HG03521 (cell line): ENCODE measurements at regions not wholly inside any gene's neighbourhood (a gene's known extent, or its start where the extent isn't known, plus 50 kb on each side); places are given as distances from the start of the nearest gene placed in this dataset.
"Not testable (repeated sequence)": the region's sequence is repeated elsewhere in the genome, so short reads cannot be mapped to it uniquely, and the experiment has no call there.

Source experiments
- ATAC-seq: cut with Tn5 transposase; IDR thresholded peaks from one replicate; pipeline ENCODE4 v1.9.1; 2021; ENCODE audit warnings: mild to moderate bottlenecking, moderate library complexity; ENCODE audit not compliant: unreplicated experiment

DNA sequence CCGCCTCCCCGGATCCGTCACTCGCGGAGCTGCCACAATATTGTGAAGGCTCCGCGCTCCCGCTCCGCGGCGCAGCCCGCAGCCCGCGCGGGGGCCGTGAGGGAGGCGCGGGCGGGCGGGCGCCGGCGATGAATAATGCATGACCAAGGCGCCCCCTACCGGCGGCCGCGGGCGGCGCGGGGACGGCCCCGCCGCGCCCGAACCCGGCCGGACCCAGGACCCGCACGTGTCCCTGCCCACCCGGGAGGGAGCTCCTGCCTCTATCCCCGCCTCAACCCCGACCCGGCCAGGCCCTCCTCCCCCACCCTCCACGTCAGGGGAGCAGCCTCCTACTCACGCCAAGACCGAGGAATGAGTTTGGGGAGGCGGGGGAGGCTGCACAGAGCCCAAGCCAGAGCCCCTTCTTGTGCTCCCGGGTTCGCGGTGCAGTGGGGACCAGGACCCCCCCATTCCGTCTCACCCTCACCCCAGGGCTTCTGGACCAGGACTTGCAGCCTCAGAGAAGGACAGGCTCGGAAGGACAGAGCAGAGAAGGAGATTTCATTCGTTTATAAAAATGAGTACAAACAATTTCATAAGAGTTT is 70.8 kb upstream of the CASZ1 start:
- no peak for ATAC-seq

DNA sequence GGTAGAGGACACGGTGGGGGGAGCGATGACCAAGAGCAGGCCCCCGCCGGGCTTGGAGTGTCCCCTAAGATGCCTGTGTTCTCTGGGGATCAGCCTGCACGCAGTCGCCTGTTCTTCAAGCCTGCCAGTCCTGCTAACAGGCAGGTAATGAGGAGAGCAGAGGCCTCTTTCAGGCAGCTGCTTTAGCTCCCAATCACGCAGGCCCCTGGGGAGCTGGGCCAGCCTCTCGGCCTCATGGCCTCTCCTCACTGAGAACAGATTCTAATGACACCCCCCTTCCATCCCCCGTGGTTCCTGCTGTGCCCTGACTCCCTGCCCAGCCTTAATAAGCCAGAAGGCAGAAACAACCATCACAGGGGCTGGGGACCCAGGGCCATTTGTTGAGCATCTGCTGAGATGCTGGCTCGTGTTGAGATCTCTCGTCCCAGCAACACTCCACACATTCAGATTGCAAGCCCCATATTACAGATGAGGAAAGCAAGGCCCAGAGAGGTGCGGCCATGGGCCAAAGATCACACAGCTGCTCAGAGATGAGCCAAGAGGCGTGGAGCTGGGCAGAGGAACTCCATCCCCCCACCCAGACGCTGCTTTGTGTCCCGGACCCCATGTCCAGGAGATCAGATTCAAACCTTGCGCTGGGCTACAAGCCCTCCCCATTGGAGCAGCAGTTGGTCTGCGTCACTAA is 71.6 kb upstream of the CASZ1 start:
- ATAC-seq, result no peak

DNA sequence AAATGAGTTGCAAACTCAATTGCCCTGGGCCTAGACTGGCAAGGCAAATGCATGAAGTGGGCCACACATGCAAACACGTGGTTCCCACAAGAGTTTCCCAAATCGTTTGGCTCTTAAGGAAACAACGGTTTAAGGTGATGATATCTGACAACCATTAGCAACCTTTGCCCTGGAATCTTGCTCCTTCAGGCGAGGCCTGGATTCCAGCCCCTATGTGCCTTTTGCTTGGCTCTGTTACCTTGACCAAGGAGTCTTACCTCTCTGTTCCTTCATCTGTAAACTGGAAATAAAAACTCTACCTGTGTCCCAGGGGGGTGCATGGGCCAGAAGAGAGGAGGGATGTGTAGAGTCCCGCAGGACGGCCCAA is 72.1 kb upstream of the CASZ1 start:
- no peak for ATAC-seq

DNA sequence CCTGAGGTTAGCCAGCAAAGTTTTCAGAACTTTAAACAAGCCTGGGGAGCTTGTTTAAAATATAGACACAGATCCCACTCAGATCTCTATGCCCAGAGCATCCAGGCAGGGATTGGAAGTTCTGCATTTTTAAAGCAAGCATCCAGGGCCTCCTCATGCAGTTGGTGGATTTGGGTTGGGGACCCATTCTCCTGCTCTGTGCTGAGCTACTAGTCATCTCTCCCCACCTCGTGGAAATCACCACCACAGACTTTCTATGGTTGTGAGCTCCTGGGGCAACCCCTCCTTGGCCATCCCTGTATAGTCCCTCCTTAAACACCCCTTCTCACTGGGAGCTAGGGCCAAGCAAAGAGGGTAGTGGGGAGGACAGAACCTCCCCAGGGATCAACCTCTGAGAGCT is 73.5 kb upstream of the CASZ1 start:
- ATAC-seq, result no peak

DNA sequence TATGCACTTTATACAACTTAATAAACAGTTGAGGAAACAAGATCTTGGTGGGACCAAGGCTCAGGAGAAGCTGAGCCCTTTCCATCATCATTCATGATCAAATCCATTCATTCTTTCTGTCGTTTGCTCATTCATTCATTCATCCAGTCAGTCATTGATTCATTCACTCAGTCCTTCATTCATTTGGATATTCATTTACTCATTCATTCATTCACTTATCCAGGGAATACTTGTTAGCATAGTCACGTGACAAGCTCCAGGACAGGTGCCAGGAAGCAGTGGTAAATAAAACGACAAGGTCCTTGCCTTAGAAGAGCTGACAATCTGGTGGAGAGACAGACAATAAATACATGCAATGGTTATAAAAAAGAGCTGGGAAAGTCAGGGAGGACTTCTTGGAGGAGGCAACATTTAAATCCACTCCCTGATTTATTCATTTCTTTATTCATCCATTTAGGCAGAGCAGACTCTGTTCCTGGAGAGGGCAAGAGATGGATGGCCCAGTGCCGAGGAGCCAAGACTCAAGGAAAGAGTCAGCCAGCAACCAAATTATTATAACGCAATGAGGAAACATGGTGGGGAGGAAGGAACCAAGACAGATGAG is 74.1 kb upstream of the CASZ1 start:
- ATAC-seq, result no peak

DNA sequence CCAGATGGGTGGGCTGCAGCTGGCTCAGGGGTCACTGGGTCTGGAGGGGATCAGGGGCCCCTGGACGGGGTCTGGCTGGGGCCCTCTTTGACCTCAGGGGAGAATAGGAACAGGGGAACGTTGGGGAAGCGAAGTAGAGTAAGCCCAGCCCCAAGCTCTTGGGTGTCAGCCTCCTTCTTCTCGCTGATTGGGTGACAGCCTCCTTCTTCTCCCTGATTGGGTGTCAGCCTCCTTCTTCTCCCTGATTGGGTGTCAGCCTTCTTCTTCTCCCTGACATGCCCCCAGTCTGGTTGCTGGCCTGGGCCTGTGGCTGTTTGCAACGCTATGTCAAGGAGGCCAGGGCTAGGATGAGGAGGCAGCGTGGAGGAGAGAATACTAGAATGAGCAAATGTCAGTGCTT is 76.7 kb upstream of the CASZ1 start:
- ATAC-seq, result no peak

DNA sequence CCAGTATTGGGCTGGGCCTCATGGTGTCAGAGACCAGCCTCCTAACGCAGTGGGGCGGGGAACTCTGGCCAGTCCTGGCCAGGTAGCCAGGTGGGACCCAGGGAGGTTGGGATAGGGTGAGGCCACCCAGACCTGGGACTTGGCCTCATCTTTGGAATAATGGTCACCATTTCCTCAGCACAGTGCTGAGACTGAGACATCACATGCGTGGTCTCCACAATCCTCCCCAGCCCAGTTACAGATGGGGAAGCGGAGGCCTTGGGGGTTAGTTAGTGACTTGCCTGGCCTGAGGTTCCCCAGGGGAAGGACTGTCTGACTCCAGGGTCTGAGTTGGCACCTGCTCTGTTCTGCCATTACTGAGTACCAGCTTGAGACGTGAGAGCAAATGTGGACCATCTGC is 77.9 kb upstream of the CASZ1 start:
- ATAC-seq, result no peak

DNA sequence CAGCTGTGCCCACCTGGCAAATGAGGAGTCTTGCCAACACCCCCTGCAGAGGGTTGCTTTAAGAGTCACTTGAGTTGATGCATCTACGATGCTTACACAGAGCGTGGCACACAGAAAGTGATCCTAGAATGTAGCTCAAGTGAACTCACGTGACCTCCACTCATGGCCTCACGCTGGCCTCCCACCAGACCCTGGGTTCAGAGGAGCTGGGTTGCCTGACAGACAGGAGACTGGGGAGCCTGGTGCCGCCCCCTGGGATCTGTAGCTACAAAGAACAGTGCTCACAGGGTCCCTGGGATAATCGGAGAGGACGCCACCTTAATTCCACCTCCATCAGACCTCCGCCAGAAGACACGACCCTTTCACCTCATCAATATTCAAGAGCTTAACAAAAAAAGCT is 81.4 kb upstream of the CASZ1 start:
- no peak for ATAC-seq

DNA sequence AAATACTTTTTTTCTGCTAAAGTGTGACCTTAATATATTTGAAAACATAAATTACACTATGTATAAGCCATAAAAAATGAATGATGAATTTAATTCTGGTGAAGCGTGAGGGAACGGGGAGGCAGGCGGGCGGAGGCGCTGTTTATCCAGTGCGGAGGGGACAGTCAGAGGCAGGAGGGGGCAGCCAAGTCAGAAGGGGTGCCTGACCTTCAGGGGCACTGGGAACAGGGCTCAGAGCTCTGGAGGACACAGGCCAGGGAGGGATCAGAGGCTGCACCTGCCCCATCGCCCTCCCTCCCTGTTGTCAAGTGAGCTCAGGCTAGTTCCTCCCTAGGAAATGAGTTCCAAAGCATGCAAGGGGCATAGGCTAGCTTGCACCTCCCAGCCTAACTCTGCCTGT is 82.0 kb upstream of the CASZ1 start:
- ATAC-seq, result no peak

DNA sequence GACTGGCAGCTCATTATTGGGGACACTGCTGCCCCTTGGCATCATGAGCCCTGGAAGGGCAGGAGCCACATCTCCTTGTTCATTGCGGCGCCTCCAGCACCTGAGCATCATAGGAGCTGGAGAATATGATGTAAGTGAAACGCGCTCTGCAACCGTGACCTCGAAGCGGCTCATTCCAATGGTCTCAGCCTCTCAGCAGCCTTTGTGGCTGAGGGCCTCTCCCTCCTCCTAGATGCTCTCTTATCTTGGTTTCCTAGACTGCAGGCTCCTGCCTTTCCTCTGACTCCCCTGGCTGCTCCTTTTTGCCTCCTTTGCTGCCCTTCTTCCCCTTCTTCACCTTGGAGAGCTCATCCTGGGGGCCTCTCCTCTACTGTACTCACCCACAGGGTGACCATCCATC is 83.6 kb upstream of the CASZ1 start:
- no peak for ATAC-seq

DNA sequence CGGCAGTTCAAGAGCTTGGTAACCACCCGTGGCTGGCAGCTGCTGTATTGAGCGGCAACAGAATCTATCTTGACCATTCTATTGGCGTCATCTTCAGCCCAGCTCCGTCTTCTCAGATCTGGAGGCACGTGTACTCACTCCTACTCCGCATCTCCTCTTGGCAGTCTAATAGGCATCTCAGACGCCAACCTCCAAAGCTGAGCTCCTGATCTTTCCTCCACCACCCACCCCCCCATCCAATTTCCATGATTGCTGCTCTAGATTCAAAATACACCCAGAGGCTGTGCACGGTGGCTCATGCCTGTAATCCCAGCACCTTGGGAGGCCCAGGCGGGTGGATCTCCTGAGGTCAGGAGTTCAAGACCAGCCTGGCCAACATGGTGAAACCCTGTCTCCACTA is 84.6 kb upstream of the CASZ1 start:
- no peak for ATAC-seq

DNA sequence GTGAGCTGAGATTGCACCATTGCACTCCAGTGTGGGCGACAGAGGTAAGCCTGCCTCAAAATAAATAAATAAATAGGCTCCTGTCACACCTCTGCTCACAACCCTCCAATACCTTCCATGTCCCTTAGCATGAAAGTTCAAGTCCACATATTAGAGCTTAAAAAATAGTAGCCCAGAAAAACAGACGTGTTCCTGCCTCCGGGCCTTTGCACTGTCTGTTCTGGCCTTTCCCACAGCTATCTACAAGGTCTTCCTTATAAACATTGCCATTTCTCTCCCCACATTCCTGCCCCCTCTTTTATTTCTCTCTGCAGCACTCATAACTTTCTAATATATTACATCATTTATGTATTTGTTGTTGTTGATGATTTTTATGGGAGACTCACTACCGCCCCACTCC is 85.6 kb upstream of the CASZ1 start:
- no peak for ATAC-seq

DNA sequence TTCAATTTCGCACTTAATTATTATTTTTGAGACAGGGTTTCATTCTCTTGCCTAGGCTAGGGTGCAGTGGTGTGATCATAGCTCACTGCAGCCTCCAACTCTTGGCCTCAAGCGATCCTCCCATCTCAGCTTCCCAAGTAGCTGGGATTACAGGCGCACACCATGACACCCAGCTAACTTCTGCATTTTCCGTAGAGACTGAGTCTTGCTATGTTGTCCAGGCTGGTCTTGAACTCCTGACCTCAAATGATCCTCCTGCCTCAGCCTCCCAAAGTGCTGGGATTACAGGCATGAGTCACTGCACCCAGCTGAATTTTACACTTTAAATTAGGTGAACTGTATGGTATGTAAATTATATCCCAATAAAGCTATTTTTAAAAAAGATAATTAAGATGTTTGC is 90.6 kb upstream of the CASZ1 start:
- not testable (repeated sequence) for ATAC-seq

DNA sequence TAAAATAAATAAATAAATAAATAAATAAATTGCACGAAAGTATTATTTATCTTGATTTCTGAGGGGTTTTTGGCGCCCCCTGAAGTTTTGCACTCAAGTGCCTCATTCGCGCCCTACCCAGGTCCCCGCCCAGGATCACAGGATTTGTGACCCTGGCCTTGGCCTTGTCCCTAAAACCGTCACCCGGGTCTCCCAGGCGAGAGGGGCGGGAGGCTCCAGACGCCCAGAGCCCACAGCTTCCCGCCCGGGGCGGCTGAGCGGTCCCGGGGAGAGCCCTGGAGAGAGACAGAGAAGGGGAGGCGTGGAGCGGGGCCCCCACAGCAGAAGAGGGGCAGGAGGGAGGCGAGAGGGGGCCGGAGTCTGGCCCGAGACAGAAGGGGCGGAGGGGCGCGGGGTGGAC is 91.8 kb upstream of the CASZ1 start:
- ATAC-seq, result no peak

DNA sequence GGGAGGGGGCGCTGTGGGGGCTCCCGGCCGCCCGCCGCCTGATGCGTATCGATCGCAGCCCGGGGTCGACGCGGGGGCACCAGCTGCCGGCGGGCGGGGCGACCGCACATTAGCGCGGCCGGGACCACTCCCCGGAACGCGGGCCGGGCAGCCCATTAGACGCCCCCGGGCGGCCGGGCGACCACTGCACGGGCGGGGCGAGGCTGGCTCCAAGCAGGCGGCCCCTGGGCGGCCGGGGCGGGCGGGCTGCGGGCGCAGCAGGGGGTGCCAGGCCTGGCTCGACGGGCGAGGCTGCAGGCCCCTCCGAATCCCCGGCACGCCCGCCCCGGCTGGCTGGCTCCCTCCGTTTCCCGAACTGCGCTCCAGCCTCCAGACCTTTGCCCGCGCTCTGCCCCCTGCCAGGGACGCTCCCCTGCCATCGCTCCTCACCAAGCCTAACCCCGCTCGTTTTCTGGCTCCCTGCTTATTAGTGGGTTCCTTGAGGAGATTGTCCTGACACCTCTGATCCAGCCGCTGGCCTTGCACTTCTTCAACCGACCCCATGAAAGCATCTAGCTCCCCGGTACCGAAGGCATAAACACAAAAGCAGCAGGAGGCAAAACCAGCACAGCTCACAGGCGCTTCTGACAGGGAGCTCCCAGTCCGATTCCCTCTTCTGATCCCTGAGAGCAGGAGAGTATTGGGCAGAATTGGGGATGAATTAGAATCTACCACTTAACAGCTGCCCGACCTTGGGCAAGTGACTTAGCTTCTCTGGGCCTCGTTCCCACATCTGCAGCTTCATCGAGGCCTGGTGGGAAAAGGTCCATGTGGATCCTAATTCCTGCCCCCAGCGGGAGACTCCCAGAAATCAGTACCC is 92.6 kb upstream of the CASZ1 start:
- no peak for ATAC-seq

DNA sequence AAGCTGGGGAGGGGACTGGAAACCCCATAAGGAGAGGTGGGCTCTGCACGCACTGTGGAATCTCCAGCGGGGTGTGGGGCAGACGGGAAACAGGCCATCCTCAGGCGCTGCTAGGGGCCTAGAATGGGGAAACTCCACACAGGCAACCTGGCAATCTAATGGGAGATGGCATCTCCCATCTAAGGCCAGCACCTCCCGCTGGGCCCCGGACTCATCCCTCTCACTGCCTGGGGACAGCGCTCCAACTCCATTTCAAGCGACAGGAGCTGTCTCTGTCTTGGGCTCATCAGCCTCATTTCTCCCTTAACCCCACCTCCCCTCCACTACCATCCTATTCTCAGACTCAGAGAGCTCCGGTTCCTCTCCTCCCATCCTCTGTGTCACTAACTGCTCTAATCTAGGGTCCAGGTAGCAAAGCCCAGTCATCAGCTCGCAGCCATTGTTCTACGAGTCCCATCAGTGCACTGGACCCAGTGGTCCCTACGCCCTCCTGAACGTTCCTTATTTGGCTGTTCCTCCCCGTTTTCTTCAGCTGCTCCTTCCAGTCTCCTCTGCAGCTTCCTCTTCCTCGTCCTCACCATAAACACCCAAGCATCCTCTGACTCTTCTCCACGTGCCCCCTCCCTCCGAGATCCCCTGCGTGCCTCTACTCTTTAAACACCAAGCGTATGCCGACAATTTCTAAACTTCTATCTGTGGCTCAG is 93.4 kb upstream of the CASZ1 start:
- ATAC-seq, result no peak

DNA sequence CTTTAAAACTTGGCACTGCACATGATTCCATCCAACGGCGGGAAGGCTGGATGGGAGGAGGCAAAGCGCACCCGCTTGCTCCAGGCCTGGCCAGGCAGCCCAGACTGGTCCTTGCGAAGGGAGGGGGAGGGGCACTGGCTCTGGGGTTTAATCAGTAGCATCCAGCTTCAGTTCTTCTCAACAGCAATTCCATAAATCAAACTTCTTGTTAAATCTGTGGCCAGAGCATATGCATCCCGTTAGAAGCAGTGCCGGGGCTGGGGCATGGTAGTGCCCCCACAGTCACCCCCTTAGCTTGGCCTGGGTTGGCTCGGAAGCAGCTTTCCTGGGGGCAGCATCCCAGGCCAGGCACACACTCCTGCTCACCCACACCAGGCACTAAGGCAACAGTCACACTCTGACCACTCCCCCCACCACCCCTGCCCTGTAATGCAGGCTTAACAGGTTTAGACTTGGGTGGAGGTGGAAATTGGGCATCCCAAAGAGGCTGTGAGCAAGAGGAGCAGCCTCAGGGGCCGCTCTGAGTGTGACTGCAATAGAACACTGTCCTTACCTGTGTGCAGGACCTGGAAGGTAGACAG is 94.1 kb upstream of the CASZ1 start:
- ATAC-seq, result no peak

DNA sequence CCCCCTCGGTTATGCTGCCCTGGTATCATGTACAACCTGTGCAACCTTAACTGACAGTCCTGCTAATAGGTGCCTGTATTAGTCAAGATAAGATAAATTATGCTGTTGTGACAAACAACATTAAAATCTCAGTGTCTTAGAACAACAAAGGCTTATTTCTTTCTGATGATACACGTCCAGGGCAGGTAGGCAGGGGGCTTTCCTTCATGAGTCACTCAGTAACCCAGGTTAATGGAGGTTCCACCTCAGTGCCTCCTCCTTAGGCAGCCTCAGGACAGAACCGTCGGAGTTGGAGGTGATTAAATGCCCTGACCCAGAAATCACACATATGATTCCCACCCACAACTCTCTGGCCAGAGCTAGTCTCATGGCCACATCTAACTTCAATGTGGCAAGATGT is 94.6 kb upstream of the CASZ1 start:
- no peak for ATAC-seq

DNA sequence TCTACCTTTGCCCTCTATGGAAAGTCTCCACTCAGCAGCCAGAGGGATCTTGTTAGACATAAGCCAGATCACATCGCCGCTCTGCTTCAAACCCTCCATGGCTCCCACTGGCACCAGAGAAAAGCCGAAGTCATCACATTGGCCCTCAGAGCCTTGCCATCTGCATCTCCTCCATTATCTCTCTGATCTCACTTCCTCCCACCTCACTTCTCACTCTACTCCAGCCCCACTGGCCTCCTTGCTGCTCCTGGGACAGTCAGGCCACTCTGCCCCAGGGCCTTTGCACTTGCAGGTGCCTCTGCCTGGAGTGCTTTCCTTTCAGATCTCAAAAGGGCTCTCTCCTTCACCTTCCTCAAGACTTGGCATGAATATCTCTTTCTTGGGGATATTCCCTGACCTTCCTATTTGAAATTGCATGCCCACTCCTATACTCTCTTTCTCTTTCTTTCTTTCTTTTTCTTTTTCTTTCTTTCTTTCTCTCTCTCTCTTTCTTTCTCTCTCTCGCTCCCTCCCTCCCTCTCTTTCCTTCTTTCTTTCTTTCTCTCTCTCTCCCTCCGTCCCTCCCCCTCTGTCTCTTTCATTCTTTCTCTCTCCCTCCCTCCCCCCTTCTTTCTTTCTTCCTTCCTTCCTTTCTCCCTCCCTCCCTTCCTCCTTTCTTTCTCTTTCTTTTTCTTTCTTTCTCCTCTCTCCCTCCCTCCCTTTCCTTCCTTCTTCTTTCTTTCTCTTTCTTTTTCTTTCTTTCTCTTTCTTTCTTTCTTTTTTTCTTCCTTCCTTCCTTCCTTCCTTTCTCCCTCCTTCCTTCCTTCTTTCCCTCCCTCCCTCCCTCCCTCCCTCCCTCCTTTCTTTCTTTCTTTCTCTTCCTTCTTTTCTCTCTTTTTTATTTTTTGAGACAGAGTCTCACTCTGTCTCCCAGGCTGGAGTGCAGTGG is 96.0 kb upstream of the CASZ1 start:
- no peak for ATAC-seq

DNA sequence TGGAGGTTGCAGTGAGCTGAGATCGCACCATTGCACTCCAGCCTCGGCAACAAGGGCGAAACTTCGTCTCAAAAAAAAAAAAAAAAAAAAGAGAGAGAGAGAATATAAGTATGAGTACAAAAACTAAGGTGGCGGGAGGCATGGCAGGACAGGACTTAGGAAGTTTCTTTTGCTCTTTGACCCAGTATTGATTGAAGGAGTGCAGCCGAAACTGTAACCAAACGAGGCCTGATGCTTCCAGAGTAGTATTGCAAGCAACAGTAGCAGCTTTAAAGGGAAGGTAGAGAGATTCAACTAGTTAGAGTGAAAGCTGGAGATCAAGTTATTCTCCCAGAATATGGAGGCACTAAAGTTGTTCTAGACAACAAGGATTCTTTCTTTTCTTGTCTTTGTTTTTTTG is 99.2 kb upstream of the CASZ1 start:
- no peak for ATAC-seq
